Neural cell (in vitro differentiated cells): ENCODE measurements at regions not wholly inside any gene's neighbourhood (a gene's known extent, or its start where the extent isn't known, plus 50 kb on each side); places are given as distances from the start of the nearest gene placed in this dataset.

ENCODE experiments used
- H2AFZ ChIP-seq: fragments of 200-600, 300-800 bp; sonication (generic), shearing (Covaris generic); 2 replicates; pipeline ENCODE4 v1.6.0; 2014; ENCODE audit warnings: low read depth, mild to moderate bottlenecking, antibody characterized with exemption, low read length, moderate library complexity
- H3F3A ChIP-seq: fragments of 200-600 bp; shearing (Covaris generic); 2 replicates; pipeline ENCODE4 v1.6.1; 2016; ENCODE audit warnings: mild to moderate bottlenecking, moderate library complexity, mixed read lengths, antibody characterized with exemption, low read length; ENCODE audit not compliant: insufficient read depth, poor library complexity, severe bottlenecking
- H3K27ac ChIP-seq: fragments of 200-600, 300-800 bp; sonication (generic), shearing (Covaris generic); 2 replicates; pipeline ENCODE4 v1.5.1; 2014; ENCODE audit warnings: mild to moderate bottlenecking, low read length, moderate library complexity
- H3K27me3 ChIP-seq: fragments of 300-800, 200-600 bp; sonication (generic), shearing (Covaris generic); 2 replicates; pipeline ENCODE4 v1.6.0; 2014; ENCODE audit warnings: mild to moderate bottlenecking, low read depth, low read length, moderate library complexity; ENCODE audit not compliant: insufficient read depth
- H3K36me3 ChIP-seq: fragments of 300-800, 200-600 bp; sonication (generic), shearing (Covaris generic); 2 replicates; pipeline ENCODE4 v1.5.1; 2014; ENCODE audit warnings: mild to moderate bottlenecking, antibody characterized with exemption, low read length, moderate library complexity; ENCODE audit not compliant: insufficient read depth
- H3K4me2 ChIP-seq: fragments of 300-800, 200-600 bp; sonication (generic), shearing (Covaris generic); 2 replicates; pipeline ENCODE4 v1.6.0; 2014; ENCODE audit warnings: mild to moderate bottlenecking, low read length
- H3K4me3 ChIP-seq: fragments of 300-800, 200-600 bp; sonication (generic), shearing (Covaris generic); 2 replicates; pipeline ENCODE4 v1.5.1; 2014; ENCODE audit warnings: mild to moderate bottlenecking, low read length, moderate library complexity
- H3K79me2 ChIP-seq: fragments of 200-600 bp; shearing (Covaris generic); replicated peaks from 2 replicates; pipeline ENCODE4 v1.6.0; 2014; ENCODE audit warnings: mild to moderate bottlenecking, low read length, moderate library complexity; ENCODE audit not compliant: insufficient read depth
- H3K9ac ChIP-seq: fragments of 300-800, 200-600 bp; sonication (generic), shearing (Covaris generic); 2 replicates; pipeline ENCODE4 v1.6.1; 2016; ENCODE audit warnings: mild to moderate bottlenecking, low read length, mixed read lengths
- H3K9me2 ChIP-seq: fragments of 200-600 bp; shearing (Covaris generic); 2 replicates; pipeline ENCODE4 v1.6.1; 2016; ENCODE audit warnings: mild to moderate bottlenecking, low read length, mixed read lengths; ENCODE audit not compliant: insufficient read depth
- H3K9me3 ChIP-seq: fragments of 200-600, 300-800 bp; sonication (generic), shearing (Covaris generic); 2 replicates; pipeline ENCODE4 v1.6.1; 2016; ENCODE audit warnings: mild to moderate bottlenecking, mixed run types, low read length, moderate library complexity, mixed read lengths
- H4K20me1 ChIP-seq: fragments of 200-600 bp; shearing (Covaris generic); 2 replicates; pipeline ENCODE4 v1.6.1; 2016; ENCODE audit warnings: mild to moderate bottlenecking, mixed run types; ENCODE audit not compliant: insufficient read depth
- EP300 ChIP-seq: fragments of 450-650 bp; conservative IDR thresholded peaks from 2 replicates; pipeline ENCODE4 v1.6.1; 2014; ENCODE audit warnings: antibody characterized with exemption, mild to moderate bottlenecking, moderate library complexity; ENCODE audit not compliant: poor library complexity, severe bottlenecking
- EZH2 ChIP-seq: fragments of 200-600, 300-800 bp; shearing (Covaris generic), sonication (generic); IDR thresholded peaks from 2 replicates; pipeline ENCODE4 v1.6.1; 2014; ENCODE audit warnings: antibody characterized with exemption, low read length, borderline replicate concordance, mild to moderate bottlenecking; ENCODE audit not compliant: insufficient read depth, poor library complexity, severe bottlenecking
- MXI1 ChIP-seq: fragments of 450-650 bp; conservative IDR thresholded peaks from 2 replicates; pipeline ENCODE4 v1.6.1; 2014; ENCODE audit warnings: antibody characterized with exemption, mild to moderate bottlenecking; ENCODE audit not compliant: poor library complexity, severe bottlenecking
- POLR2AphosphoS5 ChIP-seq: IDR thresholded peaks from 2 replicates; pipeline ENCODE4 v1.6.1; 2012
- RAD21 ChIP-seq: fragments of 450-650 bp; conservative IDR thresholded peaks from 2 replicates; pipeline ENCODE4 v1.6.1; 2014; ENCODE audit warnings: antibody characterized with exemption, mild to moderate bottlenecking, moderate library complexity
- SMC3 ChIP-seq: fragments of 450-650 bp; conservative IDR thresholded peaks from 2 replicates; pipeline ENCODE4 v1.6.1; 2014; ENCODE audit warnings: antibody characterized with exemption, mild to moderate bottlenecking, moderate library complexity; ENCODE audit not compliant: poor library complexity
- TAF1 ChIP-seq: IDR thresholded peaks from 2 replicates; pipeline ENCODE4 v1.6.1; 2012; ENCODE audit warnings: low read depth
- TF ChIP-seq, protein P1 (sequence below): fragments of 450-650 bp; IDR thresholded peaks from 2 replicates; pipeline ENCODE4 v1.5.1; 2014; ENCODE audit warnings: antibody characterized with exemption, mild to moderate bottlenecking, moderate library complexity; ENCODE audit not compliant: poor library complexity, severe bottlenecking
- TF ChIP-seq, protein P2 (sequence below): IDR thresholded peaks from 2 replicates; pipeline ENCODE4 v1.6.1; 2012; ENCODE audit warnings: borderline replicate concordance

GRCh38 chr12:47362126-47362705 is 282.5 kb upstream of the AMIGO2 start:
- Histone ChIP-seq H3K9me2 (no peaks in the 10 kb centered on the region), H3K4me3 (no peak overlapping the region), H3K9ac (no peak overlapping the region), H3K27me3 (no peaks in the 10 kb centered on the region), H3K27ac (no peak overlapping the region), H3K9me3 (no peaks in the 10 kb centered on the region), H3K4me2 (no peak overlapping the region), H2AFZ (no peak overlapping the region), H3K36me3 (no peaks in the 10 kb centered on the region), H3K79me2 (no peaks in the 10 kb centered on the region), H3F3A (no peaks in the 10 kb centered on the region), H4K20me1 (no peaks in the 10 kb centered on the region)
- no peak for TF ChIP-seq POLR2AphosphoS5
- TF ChIP-seq, protein P1, sequence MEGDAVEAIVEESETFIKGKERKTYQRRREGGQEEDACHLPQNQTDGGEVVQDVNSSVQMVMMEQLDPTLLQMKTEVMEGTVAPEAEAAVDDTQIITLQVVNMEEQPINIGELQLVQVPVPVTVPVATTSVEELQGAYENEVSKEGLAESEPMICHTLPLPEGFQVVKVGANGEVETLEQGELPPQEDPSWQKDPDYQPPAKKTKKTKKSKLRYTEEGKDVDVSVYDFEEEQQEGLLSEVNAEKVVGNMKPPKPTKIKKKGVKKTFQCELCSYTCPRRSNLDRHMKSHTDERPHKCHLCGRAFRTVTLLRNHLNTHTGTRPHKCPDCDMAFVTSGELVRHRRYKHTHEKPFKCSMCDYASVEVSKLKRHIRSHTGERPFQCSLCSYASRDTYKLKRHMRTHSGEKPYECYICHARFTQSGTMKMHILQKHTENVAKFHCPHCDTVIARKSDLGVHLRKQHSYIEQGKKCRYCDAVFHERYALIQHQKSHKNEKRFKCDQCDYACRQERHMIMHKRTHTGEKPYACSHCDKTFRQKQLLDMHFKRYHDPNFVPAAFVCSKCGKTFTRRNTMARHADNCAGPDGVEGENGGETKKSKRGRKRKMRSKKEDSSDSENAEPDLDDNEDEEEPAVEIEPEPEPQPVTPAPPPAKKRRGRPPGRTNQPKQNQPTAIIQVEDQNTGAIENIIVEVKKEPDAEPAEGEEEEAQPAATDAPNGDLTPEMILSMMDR, result no peak
- TF ChIP-seq RAD21, result no peak
- TF ChIP-seq EP300, result no peak
- no peak for TF ChIP-seq TAF1
- TF ChIP-seq MXI1, result no peak
- TF ChIP-seq EZH2, result no peak
- TF ChIP-seq SMC3, result no peak
- TF ChIP-seq, protein P2, sequence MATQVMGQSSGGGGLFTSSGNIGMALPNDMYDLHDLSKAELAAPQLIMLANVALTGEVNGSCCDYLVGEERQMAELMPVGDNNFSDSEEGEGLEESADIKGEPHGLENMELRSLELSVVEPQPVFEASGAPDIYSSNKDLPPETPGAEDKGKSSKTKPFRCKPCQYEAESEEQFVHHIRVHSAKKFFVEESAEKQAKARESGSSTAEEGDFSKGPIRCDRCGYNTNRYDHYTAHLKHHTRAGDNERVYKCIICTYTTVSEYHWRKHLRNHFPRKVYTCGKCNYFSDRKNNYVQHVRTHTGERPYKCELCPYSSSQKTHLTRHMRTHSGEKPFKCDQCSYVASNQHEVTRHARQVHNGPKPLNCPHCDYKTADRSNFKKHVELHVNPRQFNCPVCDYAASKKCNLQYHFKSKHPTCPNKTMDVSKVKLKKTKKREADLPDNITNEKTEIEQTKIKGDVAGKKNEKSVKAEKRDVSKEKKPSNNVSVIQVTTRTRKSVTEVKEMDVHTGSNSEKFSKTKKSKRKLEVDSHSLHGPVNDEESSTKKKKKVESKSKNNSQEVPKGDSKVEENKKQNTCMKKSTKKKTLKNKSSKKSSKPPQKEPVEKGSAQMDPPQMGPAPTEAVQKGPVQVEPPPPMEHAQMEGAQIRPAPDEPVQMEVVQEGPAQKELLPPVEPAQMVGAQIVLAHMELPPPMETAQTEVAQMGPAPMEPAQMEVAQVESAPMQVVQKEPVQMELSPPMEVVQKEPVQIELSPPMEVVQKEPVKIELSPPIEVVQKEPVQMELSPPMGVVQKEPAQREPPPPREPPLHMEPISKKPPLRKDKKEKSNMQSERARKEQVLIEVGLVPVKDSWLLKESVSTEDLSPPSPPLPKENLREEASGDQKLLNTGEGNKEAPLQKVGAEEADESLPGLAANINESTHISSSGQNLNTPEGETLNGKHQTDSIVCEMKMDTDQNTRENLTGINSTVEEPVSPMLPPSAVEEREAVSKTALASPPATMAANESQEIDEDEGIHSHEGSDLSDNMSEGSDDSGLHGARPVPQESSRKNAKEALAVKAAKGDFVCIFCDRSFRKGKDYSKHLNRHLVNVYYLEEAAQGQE, result no peak

- no peak overlapping the region for H3K27ac ChIP-seq
- no peaks in the 10 kb centered on the region for H3K27me3 ChIP-seq
- H3K9me3 ChIP-seq, result no peaks in the 10 kb centered on the region
- H3K36me3 ChIP-seq, result no peaks in the 10 kb centered on the region
- no peak overlapping the region for H3K4me2 ChIP-seq
- no peak overlapping the region for H2AFZ ChIP-seq
- H4K20me1 ChIP-seq, result no peaks in the 10 kb centered on the region
- H3K79me2 ChIP-seq, result no peaks in the 10 kb centered on the region
- no peaks in the 10 kb centered on the region for H3K9me2 ChIP-seq
- TF ChIP-seq RAD21, result no peak
- no peak for TF ChIP-seq EZH2
- no peak for TF ChIP-seq EP300
- no peak for TF ChIP-seq POLR2AphosphoS5
- TF ChIP-seq, protein P2, result no peak
- no peak for TF ChIP-seq SMC3
- TF ChIP-seq, protein P1, result no peak
- no peak for TF ChIP-seq TAF1
- no peak overlapping the region for H3K9ac ChIP-seq
- no peaks in the 10 kb centered on the region for H3F3A ChIP-seq
- no peak overlapping the region for H3K4me3 ChIP-seq
Measured at GRCh38 chr12:47361389-47362021, 281.7 kb upstream of the AMIGO2 start.
